NCI-H146 (cell line): ENCODE measurements at regions not wholly inside any gene's neighbourhood (a gene's known extent, or its start where the extent isn't known, plus 50 kb on each side); places are given as distances from the start of the nearest gene placed in this dataset.

Experiments
- DNase-seq: peaks from one replicate; lab custom pipeline; 2025; lab: John Stamatoyannopoulos, UW

GRCh38 chr5:29949301-29949872, 1244.1 kb upstream of the CDH6 start:
- no peak for DNase-seq

DNA sequence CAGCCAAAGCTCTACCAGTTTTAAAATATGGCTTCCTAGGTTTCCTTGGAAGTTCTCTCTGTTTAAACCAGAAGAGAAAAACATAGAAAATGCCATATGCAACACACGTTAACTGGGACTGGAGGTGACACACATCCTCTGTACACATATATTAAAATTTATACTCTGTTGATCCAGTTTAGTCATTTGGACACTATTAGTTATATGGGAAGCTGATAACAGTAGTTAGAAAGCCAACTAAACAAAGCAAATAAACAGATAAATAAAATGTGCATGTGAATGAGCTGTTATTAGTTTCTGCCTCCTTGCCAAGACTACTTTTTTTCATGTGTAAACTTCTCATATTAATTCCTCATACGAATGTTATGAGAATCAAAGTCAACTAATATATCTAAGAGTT, 1249.2 kb upstream of the CDH6 start:
- no peak for DNase-seq

DNA sequence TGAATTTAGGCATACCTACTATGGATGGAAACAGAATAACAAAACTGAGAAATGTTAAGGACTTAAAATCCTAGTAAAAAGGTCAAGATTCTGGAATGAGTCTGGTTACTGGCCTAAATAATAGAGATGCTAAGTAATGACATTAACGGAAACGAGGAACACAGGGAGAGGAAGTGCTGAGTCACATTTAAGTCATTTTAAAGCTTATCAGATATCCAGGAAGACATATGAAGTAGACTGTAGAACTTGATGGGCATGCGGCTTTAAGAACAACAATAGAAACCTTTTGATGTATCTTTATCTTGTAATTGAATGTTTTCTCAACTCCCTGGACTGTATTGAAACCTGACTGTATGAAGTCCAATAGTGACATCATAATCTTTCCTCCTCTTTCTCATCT, 1251.4 kb upstream of the CDH6 start:
- DNase-seq, result no peak

DNA sequence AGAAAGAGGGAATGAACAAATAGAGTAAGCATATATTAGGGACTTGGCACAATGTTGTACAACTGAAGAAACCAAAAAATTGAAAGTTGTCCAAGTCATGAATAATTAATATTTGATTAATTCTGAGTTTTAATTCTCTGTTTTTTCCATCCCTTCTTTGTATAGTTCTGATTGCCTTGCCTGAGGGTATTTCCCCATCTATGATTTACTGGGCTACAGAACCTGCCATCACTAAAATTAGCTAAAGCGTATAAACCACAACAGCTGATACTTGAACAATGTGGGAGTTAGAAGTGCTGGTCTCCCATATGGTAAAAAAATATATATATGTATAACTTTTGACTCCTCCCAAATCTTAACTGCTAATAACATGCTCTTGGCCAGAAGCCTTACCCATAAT, 1253.5 kb upstream of the CDH6 start:
- DNase-seq, result no peak

DNA sequence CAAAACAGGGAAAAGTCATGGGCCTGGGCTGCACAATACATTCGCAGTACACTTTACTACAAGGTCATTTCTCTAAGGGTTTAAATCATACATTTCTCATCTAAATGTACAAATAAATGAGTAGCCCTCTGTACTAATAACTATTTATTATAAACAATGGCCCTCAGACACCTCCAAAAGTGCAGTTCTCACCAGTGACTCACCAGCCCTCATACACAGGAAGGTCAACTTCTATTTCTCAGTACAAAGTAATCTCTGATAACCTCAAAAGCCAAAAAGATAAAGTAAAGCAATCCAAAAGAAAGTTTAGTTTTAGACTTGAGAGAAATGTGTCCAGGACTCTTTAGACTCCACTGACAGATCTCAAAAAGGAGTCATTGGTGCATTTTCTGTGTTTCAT, 1258.1 kb upstream of the CDH6 start:
- no peak for DNase-seq

DNA sequence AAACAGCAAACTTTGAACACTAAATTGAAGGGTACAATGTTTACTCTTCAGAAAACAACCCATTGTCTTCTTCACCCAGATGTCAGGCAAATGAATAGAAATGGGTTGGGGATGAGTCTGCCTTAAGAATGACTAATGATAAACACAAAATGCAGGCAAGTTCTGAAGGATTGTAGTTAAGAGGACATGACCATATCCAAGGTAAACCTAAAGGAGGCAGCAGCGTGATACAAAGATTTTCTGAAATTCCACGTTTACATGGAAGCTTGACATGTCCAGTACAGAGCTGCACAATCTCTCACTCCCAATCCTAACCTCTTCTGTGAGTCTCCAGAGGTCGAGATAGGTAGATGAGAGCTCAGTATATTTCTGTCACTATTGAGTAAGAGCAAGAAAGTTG, 1263.2 kb upstream of the CDH6 start:
- DNase-seq, result no peak

- DNase-seq, result no peak
Observed at GRCh38 chr5:29924107-29924506, 1269.4 kb upstream of the CDH6 start.

GRCh38 chr5:29905626-29906353, 1287.7 kb upstream of the CDH6 start:
- no peak for DNase-seq

DNA sequence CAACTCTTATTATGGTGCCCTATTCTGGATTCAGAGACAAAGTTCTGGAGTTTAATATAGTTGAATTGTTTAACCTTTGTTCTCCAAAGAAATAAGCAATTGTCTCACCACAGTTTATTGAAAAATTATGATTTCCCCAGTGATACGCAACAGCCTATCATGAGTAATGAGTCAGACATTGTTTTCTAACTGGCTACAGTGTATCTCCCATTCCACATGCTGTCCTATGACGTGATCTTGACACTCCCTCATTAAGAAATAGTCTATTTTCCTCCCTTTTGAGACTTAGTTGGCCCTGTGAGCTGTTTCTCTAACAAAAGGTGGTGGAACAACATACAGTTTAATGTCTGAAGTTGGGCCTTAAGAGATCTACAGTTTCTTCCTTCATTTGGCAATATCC, 1290.6 kb upstream of the CDH6 start:
- no peak for DNase-seq

DNA sequence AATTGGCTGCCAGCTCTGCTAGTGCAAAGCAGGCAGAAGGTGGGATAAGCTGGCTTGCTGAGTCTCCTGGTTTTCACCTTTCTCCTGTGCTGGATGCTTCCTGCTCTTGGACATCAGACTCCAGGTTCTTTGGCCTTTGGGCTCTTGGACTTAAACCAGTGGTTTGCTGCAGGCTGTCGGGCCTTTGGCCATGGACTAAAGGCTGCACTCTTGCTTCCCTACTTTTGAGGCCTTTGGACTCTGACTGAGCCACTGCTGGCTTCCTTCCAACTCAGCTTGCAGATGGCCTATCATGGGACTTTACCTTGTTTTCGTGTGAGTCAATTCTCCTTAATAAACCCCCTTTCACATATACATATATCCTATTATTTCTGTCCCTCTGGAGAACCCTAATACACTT, 1293.9 kb upstream of the CDH6 start:
- no peak for DNase-seq

DNA sequence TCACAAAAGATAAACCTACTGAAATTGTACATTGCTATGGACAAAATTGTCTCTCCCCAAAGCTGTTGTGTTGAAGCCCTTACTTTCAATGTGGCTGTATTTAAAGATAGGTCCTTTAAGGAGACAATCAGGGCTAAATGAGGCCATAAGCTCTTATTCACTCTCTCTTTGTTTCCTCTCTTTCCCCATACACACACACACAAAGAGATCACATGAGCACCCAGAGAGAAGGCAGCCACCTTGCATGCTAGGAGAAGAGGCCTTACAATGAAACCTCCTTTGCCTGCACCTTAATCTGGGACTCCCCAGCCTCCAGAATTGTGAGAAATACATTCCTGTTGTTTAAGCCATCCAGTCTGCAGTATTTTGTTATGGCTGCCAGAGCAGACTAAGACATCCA, 1295.6 kb upstream of the CDH6 start:
- DNase-seq, result peak; percentile 3

DNA sequence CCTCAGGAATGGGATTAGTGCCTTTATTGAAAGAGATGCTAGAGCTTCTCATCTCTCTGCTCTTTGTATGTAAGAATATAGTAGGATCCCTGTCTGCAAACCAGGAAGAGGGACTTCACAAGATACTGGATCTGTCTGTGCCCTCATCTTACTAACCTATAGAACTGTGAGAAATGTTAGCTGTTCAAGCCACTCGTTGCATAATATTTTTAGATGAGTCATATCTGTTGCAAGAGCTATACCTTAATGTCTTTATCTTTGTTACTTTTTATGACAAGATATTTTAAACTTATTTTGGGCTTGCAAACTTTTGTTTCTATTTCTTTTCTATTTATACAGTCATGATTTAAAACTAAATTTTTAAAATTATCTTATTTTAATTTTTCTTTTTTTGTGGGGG, 1296.8 kb upstream of the CDH6 start:
- DNase-seq, result no peak

GRCh38 chr5:29894668-29895067, 1298.8 kb upstream of the CDH6 start:
- no peak for DNase-seq

GRCh38 chr5:29889051-29889450, 1304.4 kb upstream of the CDH6 start:
- no peak for DNase-seq

- DNase-seq, result no peak
Observed at GRCh38 chr5:29885595-29885994, 1307.9 kb upstream of the CDH6 start.

GRCh38 chr5:29882036-29882435, 1311.5 kb upstream of the CDH6 start:
- no peak for DNase-seq

- DNase-seq, result no peak
Observed at GRCh38 chr5:29879401-29879800, 1314.1 kb upstream of the CDH6 start.

GRCh38 chr5:29878599-29878998, 1314.9 kb upstream of the CDH6 start:
- DNase-seq, result no peak

DNA sequence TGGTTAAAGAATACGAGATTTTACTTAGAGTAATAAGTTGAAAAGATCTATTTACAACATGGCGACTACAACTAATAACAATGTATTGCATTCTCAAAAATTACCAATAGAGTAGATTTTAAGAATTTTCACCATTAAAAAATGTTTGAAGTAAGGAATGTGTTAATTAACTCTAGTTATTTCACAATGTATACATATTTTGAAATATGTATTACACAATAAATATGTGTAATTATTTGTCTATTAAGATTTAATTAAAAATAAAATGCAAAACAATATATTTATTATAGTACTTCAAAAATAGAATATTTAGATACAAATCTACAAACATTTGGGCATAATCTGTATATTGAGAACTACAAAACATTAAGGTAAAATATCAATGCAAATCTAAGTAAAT, 1326.3 kb upstream of the CDH6 start:
- no peak for DNase-seq

DNA sequence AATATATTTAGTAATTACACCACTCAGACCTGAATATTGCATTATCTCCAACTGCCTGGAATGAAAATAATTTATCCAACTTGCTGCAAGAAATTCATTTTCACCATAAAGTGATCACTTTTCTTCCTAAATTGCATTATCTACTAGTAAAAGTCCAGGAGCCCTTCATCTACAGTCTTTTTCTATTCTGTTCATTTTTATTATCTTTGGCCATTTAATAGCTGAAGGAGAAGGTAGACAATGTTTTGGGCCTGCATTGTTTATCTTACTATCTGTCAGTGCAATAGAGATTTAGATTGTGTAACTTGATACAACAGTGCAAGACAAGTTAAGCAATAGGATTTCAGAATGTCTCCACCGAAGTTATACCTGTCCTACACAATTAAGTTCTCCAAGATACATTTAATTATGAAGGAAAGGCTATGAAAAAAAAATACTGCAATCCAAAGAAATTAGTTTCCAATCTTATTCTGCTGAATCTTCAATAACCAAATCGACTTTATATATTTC, 1339.7 kb upstream of the CDH6 start:
- DNase-seq, result no peak

- DNase-seq, result no peak
Observed at GRCh38 chr5:29852329-29852728, 1341.2 kb upstream of the CDH6 start.

DNA sequence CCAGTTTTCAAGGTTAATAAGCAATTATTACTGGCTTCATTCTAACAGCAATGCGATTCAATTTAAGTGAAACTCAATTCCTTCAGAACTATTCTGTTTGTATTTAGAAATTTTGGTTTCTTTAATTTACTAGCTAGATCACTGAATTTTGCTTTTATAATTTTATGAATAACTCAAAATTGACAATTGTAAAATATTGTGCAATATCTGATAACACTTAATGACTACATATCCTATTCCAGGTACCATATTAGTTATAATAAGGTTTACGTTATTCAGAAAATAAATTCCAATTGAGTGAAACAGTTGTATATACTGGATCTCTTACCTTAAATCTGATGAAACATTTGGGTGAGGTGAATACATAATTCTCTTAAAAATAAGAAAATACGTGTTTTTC, 1348.3 kb upstream of the CDH6 start:
- DNase-seq, result no peak

GRCh38 chr5:29833394-29833793, 1360.1 kb upstream of the CDH6 start:
- DNase-seq, result no peak

DNA sequence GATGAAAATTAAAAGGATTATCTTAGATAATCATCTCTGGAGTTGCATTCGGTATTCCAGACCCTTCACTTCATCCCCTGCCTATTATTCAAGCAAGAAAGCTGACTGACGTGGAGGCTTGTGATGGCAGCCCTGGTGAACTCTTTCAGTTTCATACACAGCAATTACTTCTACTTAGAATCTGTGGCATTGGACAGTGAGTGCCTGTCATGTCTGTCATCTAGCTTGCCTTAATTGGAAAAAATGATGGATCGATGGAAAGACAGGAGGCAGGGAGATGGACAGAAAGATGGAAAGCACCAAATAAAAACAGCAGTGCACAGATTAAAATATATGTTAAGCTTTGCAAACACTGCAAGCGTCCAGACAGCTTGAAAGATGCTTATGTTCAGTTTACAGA, 1371.0 kb upstream of the CDH6 start:
- no peak for DNase-seq
